ENCODE measurements at regions not wholly inside any gene's neighbourhood (a gene's known extent, or its start where the extent isn't known, plus 50 kb on each side); places are given as distances from the start of the nearest gene placed in this dataset.

GRCh38 chr2:60262178-60262577 lies 291.3 kb downstream of the BCL11A start:
- ATAC-seq = no peak
- TF ChIP-seq BACH2 (CRISPR knock-in tag; IDR thresholded peaks at IDR 0.05; ENCODE audit: borderline replicate concordance) (no peak), TOX (CRISPR knock-in tag; IDR thresholded peaks at IDR 0.05; ENCODE audit: borderline replicate concordance) (no peak), POU6F1 (CRISPR knock-in tag; IDR thresholded peaks at IDR 0.05; ENCODE audit: borderline replicate concordance, low read depth) (no peak), GLIS3 (CRISPR knock-in tag; IDR thresholded peaks at IDR 0.05) (no peak), TCF4 (CRISPR knock-in tag; IDR thresholded peaks at IDR 0.05; ENCODE audit: borderline replicate concordance) (no peak), SNAI2 (CRISPR knock-in tag; IDR thresholded peaks at IDR 0.05) (no peak), ISL1 (CRISPR knock-in tag; IDR thresholded peaks at IDR 0.05) (no peak), ZC3H10 (CRISPR knock-in tag; IDR thresholded peaks at IDR 0.05) (no peak), ZNF8 (CRISPR knock-in tag; IDR thresholded peaks at IDR 0.05) (no peak), CSDC2 (CRISPR knock-in tag; IDR thresholded peaks at IDR 0.05) (no peak), ZNF565 (CRISPR knock-in tag; conservative IDR thresholded peaks at IDR 0.05; ENCODE audit: low read depth) (no peak), ZNF70 (CRISPR knock-in tag; IDR thresholded peaks at IDR 0.05) (no peak), ZFP30 (CRISPR knock-in tag; IDR thresholded peaks at IDR 0.05) (no peak), CSRNP3 (CRISPR knock-in tag; IDR thresholded peaks at IDR 0.05) (no peak), PATZ1 (CRISPR knock-in tag; IDR thresholded peaks at IDR 0.05; ENCODE audit: borderline replicate concordance) (no peak), ARNTL (CRISPR knock-in tag; IDR thresholded peaks at IDR 0.05; ENCODE audit: borderline replicate concordance, low read depth) (no peak), PPARA (CRISPR knock-in tag; IDR thresholded peaks at IDR 0.05; ENCODE audit: borderline replicate concordance) (no peak), ESRRG (CRISPR knock-in tag; IDR thresholded peaks at IDR 0.05) (no peak), OSR1 (CRISPR knock-in tag; IDR thresholded peaks at IDR 0.05) (no peak), CREB5 (CRISPR knock-in tag; IDR thresholded peaks at IDR 0.05; ENCODE audit: low read depth) (no peak)

GRCh38 chr2:60260639-60261296 lies 292.7 kb downstream of the BCL11A start:
- ATAC-seq = no peak

GRCh38 chr2:60259781-60260180 lies 293.7 kb downstream of the BCL11A start:
- TF ChIP-seq ARNTL (CRISPR knock-in tag; IDR thresholded peaks at IDR 0.05; ENCODE audit: borderline replicate concordance, low read depth) (no peak), CREB5 (CRISPR knock-in tag; IDR thresholded peaks at IDR 0.05; ENCODE audit: low read depth) (no peak), OSR1 (CRISPR knock-in tag; IDR thresholded peaks at IDR 0.05) (no peak), ZFP30 (CRISPR knock-in tag; IDR thresholded peaks at IDR 0.05) (no peak), TCF4 (CRISPR knock-in tag; IDR thresholded peaks at IDR 0.05; ENCODE audit: borderline replicate concordance) (no peak), ZNF565 (CRISPR knock-in tag; conservative IDR thresholded peaks at IDR 0.05; ENCODE audit: low read depth) (no peak), POU6F1 (CRISPR knock-in tag; IDR thresholded peaks at IDR 0.05; ENCODE audit: borderline replicate concordance, low read depth) (no peak), ZFP3 (CRISPR knock-in tag; IDR thresholded peaks at IDR 0.05) (no peak), CSRNP3 (CRISPR knock-in tag; IDR thresholded peaks at IDR 0.05) (no peak), PPARA (CRISPR knock-in tag; IDR thresholded peaks at IDR 0.05; ENCODE audit: borderline replicate concordance) (no peak)
- no peak for ATAC-seq

More at GRCh38 chr2:60260639-60261296, 292.7 kb downstream of the BCL11A start:
- TF ChIP-seq BACH2 (CRISPR knock-in tag; IDR thresholded peaks at IDR 0.05; ENCODE audit: borderline replicate concordance) (no peak), ARNTL (CRISPR knock-in tag; IDR thresholded peaks at IDR 0.05; ENCODE audit: borderline replicate concordance, low read depth) (no peak)
